DMS153 treated with DMSO at 0.1 percent for 48 hours (cell line): ENCODE measurements at regions not wholly inside any gene's neighbourhood (a gene's known extent, or its start where the extent isn't known, plus 50 kb on each side); places are given as distances from the start of the nearest gene placed in this dataset.

Experiments
- DNase-seq: peaks from one replicate; lab custom pipeline; 2025; ENCODE audit not compliant: unreplicated experiment; lab: John Stamatoyannopoulos, UW

GRCh38 chr9:80952363-80952922, 736.9 kb downstream of the TLE1 start:
- no peak for DNase-seq

GRCh38 chr9:80951675-80952074, 737.7 kb downstream of the TLE1 start:
- no peak for DNase-seq

DNA sequence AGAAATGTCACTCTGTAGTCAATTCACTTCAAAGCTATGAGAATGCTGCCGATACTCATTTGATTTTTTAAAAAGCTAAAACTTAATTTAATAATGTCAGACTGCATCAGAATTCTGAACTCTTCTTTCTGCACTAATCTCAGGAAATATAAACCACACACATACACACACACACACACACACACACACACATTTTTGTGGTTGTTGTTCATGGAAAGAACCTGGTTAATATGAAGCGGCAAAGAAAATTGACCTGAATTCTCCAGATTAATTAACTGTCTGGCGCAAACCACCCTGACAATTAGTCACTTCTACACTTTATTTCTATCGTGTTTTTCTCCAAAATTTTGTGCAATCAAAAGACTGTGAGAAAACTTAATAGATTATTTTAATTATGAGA, 740.5 kb downstream of the TLE1 start:
- no peak for DNase-seq

GRCh38 chr9:80948066-80948465, 741.3 kb downstream of the TLE1 start:
- no peak for DNase-seq

- DNase-seq, result no peak
These were observed 742.7 kb downstream of the TLE1 start for GRCh38 chr9:80946496-80947170.

DNA sequence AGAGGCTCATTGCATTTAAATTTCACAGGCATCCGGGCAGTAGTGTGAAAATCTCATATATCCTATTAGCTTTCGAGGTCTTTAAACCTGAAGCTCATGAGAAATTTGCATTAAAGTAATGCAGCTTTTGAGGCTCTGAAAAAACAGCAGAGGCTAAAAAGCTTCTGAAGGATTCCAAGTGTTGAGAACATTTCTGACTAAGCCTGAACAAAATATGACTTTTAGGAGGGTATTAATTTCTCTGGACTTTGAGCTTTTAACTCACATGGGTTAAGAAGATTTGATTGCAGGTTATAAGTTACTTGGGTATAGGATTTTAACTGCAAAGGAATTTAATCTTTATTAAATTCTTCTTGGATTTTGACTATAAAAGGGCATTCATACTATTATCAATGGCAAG, 743.9 kb downstream of the TLE1 start:
- no peak for DNase-seq

- DNase-seq, result no peak
These were observed 751.7 kb downstream of the TLE1 start for GRCh38 chr9:80937645-80938044.

- DNase-seq, result no peak
These were observed 755.3 kb downstream of the TLE1 start for GRCh38 chr9:80934095-80934494.

- DNase-seq, result no peak
These were observed 756.2 kb downstream of the TLE1 start for GRCh38 chr9:80932947-80933780.

DNA sequence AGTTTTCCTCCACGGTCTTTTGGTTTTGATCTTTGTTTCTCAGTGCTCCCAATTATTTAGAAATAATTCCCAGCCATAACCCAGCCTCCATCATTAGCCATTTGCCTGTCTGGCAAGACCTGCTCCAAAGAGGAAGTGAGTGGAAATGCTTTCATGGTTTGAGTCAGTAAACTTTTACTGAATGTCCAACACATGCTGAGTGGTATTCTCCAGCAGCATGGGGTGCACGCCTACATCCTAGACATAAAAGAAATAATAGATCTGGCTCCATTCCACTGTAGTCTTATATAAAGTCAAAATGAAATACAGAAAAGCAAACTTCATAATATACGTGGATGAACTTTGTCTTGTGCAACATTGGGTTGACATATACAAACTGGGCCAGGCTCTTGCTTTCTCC, 757.2 kb downstream of the TLE1 start:
- no peak for DNase-seq

DNA sequence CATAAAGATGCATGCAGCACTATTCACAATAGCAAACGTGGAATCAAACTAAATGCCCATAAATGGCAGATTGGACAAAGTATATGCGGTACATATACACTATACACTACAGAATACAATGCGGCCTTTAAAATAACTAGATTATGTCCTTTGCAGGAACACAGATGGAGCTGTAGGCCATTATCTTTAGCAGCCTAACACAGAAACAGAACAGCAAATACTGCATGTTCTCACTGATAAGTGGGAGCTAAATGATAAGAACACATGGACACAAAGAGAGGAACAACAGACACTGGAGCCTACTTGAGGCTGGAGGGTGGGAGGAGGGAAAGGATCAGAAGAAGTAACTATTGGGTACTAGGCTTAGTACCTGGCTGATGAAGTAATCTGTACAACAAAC, 758.2 kb downstream of the TLE1 start:
- no peak for DNase-seq

DNA sequence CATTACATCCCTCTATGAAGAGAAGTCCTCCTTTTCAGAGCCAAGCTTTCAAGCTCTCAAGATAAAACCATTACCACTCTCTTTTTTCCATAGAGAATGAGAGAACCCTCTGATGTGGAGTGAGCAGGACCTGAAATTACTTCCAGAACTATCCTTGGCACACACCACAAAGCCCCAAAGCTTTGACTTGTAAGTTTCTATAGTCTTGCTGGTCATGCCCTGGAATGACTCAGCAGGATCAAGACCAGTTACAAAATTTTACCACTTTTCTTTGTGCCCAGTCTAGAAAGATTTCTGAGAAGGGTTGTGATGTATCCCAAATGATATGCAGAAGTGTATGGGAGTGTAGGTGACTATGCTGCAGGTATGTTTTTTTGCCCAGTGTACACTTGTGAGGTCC, 760.6 kb downstream of the TLE1 start:
- DNase-seq, result no peak

GRCh38 chr9:80926611-80927010, 762.7 kb downstream of the TLE1 start:
- no peak for DNase-seq

GRCh38 chr9:80922544-80922943, 766.8 kb downstream of the TLE1 start:
- DNase-seq, result no peak

- DNase-seq, result no peak
These were observed 782.6 kb downstream of the TLE1 start for GRCh38 chr9:80906728-80907127.

DNA sequence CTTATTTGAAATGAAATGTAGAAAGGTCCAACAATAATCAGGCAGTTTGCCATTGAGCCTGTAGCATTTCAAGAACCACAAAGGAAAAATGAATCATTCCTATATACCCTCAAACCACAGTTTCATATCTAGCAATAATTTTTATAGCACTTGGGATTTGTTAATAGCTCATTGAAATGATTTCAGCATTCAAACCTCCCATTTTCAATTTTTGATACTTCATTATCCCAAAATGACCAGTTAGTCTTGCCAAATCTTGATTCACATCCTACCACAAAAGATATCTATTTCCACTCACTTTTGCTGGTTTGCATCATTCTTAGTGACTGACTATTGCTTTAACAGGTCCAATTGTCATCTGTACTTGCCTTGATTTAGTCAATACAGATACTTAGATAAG, 790.1 kb downstream of the TLE1 start:
- no peak for DNase-seq

DNA sequence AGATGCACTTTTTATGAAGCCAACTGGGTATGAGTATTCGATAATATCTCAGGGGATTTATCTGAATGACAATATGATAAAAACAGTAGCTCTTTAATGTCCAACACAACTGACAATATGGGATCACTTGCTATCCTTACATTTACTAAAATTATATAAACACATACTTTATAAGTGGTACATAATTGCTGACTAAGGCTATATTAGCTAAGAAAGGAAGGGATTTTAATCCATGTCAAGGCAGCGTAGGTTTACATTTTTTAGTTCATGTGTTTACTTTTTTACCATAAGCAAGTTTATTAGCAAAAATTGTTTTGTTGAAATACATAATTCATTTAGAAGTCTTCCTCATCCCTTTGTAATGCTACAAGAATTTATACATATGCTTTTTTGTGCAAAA, 796.2 kb downstream of the TLE1 start:
- DNase-seq, result no peak

DNA sequence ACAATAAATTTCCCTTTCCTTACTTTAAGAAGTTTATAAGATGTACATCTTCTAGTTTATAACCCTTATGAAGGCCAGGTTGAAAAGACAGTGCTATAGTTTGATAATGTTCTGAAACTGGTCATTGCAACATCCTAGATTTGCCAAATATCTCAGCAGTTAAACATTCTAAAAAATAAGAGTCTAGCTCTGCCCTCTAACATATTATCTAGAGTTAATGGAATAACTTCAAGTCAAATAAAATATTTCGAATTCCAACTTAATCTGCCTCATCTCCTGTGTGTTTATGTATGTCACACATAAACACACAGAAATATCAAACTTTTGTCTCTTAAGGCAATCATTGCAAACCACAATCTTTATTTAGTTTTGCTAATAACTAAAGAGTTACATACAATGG, 796.6 kb downstream of the TLE1 start:
- no peak for DNase-seq

DNA sequence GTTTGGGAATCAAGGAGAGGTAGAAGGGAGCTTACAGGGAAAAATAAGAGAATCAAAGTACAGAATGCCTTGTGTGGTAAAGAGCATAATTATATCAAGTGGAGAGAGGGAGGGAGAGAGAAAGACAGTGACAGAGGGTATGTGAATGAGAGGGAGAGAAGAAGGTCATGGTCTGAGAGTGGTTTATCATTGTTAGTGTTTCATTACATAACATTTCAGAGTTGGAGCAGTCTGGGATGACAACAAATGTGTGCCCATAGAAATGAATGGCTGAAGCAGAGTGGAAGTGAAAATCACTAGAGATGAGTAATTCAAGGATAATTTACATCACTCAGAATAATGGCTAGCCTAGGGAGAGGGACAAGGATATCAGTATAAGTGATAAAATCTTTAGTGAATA, 799.2 kb downstream of the TLE1 start:
- no peak for DNase-seq

- DNase-seq, result no peak
These were observed 803.5 kb downstream of the TLE1 start for GRCh38 chr9:80885894-80886293.

- DNase-seq, result no peak
These were observed 805.3 kb downstream of the TLE1 start for GRCh38 chr9:80883826-80884579.

- no peak for DNase-seq
These were observed 805.9 kb downstream of the TLE1 start for GRCh38 chr9:80883426-80883825.
